GM23338 (cell line): ENCODE measurements at regions not wholly inside any gene's neighbourhood (a gene's known extent, or its start where the extent isn't known, plus 50 kb on each side); places are given as distances from the start of the nearest gene placed in this dataset.

Experiments used
- ATAC-seq: fragments of 200-7000 bp; cut with Tn5 transposase; 3 replicates; pipeline ENCODE4 v1.9.1; 2020
- DNase-seq: peaks from one replicate; pipeline ENCODE4 v3.0.0-alpha.2; 2015; ENCODE audit warnings: low spot score
- H2AFZ ChIP-seq: fragments of 200-600 bp; sonication (generic); 2 replicates; pipeline ENCODE4 v1.8.0; 2016; ENCODE audit warnings: antibody characterized with exemption, mild to moderate bottlenecking, moderate library complexity
- H3F3A ChIP-seq: fragments of 200-600 bp; sonication (generic); replicated peaks from 2 replicates; pipeline ENCODE4 v1.8.0; 2017; ENCODE audit warnings: antibody characterized with exemption, mixed run types, low read depth
- H3K27ac ChIP-seq: fragments of 200-600 bp; sonication (generic); 2 replicates; pipeline ENCODE4 v1.6.1; 2016; ENCODE audit warnings: low read depth
- H3K27me3 ChIP-seq: fragments of 200-600 bp; sonication (generic); 2 replicates; pipeline ENCODE4 v1.8.0; 2016; ENCODE audit warnings: mild to moderate bottlenecking, mixed run types, moderate library complexity; ENCODE audit not compliant: insufficient read depth
- H3K36me3 ChIP-seq: fragments of 200-600 bp; sonication (generic); 2 replicates; pipeline ENCODE4 v1.8.0; 2016; ENCODE audit warnings: mild to moderate bottlenecking; ENCODE audit not compliant: insufficient read depth
- H3K4me1 ChIP-seq: fragments of 200-600 bp; sonication (generic); 2 replicates; pipeline ENCODE4 v1.8.0; 2016; ENCODE audit warnings: mild to moderate bottlenecking, moderate library complexity; ENCODE audit not compliant: insufficient read depth
- H3K4me2 ChIP-seq: fragments of 200-600 bp; sonication (generic); 2 replicates; pipeline ENCODE4 v1.7.1; 2017; ENCODE audit warnings: mixed run types
- H3K4me3 ChIP-seq: fragments of 200-600 bp; sonication (generic); 2 replicates; pipeline ENCODE4 v1.6.1; 2016; ENCODE audit warnings: mixed run types
- H3K79me2 ChIP-seq: fragments of 200-600 bp; sonication (generic); replicated peaks from 2 replicates; pipeline ENCODE4 v1.8.0; 2017; ENCODE audit warnings: mild to moderate bottlenecking; ENCODE audit not compliant: insufficient read depth
- H3K9me2 ChIP-seq: fragments of 200-600 bp; sonication (generic); 2 replicates; pipeline ENCODE4 v1.8.0; 2017; ENCODE audit not compliant: insufficient read depth
- H4K20me1 ChIP-seq: fragments of 200-600 bp; sonication (generic); replicated peaks from 2 replicates; pipeline ENCODE4 v1.8.0; 2017; ENCODE audit warnings: mild to moderate bottlenecking; ENCODE audit not compliant: insufficient read depth
- H3K27ac Mint-ChIP-seq: 2 replicates; pipeline ENCODE4 v1.8.0; 2020; ENCODE audit warnings: inconsistent platforms, mild to moderate bottlenecking, moderate library complexity, mixed read lengths
- H3K27me3 Mint-ChIP-seq: 3 replicates; pipeline ENCODE4 v1.8.0; 2022; ENCODE audit warnings: low read depth, mild to moderate bottlenecking, moderate library complexity, mixed read lengths, inconsistent platforms; ENCODE audit not compliant: insufficient read depth, poor library complexity
- H3K36me3 Mint-ChIP-seq: 3 replicates; pipeline ENCODE4 v1.8.0; 2021; ENCODE audit warnings: low read depth, mild to moderate bottlenecking, inconsistent platforms, moderate library complexity, mixed read lengths
- H3K4me1 Mint-ChIP-seq: 3 replicates; pipeline ENCODE4 v1.8.0; 2020; ENCODE audit warnings: mild to moderate bottlenecking, inconsistent platforms, mixed read lengths
- H3K4me3 Mint-ChIP-seq: 3 replicates; pipeline ENCODE4 v1.8.0; 2021; ENCODE audit warnings: moderate library complexity, mild to moderate bottlenecking, inconsistent platforms, mixed read lengths
- H3K9me3 Mint-ChIP-seq: 3 replicates; pipeline ENCODE4 v1.8.0; 2020; ENCODE audit warnings: moderate library complexity, mild to moderate bottlenecking, inconsistent platforms, mixed read lengths
- CREB1 ChIP-seq: fragments of 250-450 bp; sonication (Bioruptor Pico); IDR thresholded peaks from 2 replicates; pipeline ENCODE4 v1.5.0; 2020; ENCODE audit warnings: low read depth, mild to moderate bottlenecking, moderate library complexity
- EZH2 ChIP-seq: fragments of 200-600 bp; sonication (generic); IDR thresholded peaks from one replicate; pipeline ENCODE4 v1.8.0; 2017; ENCODE audit warnings: antibody characterized with exemption, mild to moderate bottlenecking, low read depth; ENCODE audit not compliant: unreplicated experiment
- EZH2phosphoT487 ChIP-seq: fragments of 200-600 bp; sonication (generic); IDR thresholded peaks from one replicate; pipeline ENCODE4 v1.8.1; 2018; ENCODE audit warnings: antibody characterized with exemption; ENCODE audit not compliant: unreplicated experiment
- JUNB ChIP-seq: IDR thresholded peaks from one replicate; pipeline ENCODE4 v1.6.1; 2016; ENCODE audit warnings: antibody characterized with exemption; ENCODE audit not compliant: unreplicated experiment
- NANOG ChIP-seq: IDR thresholded peaks from 2 replicates; pipeline ENCODE4 v1.6.1; 2016; ENCODE audit warnings: antibody characterized with exemption, borderline replicate concordance
- POLR2AphosphoS5 ChIP-seq: IDR thresholded peaks from 2 replicates; pipeline ENCODE4 v1.6.1; 2016; ENCODE audit warnings: antibody characterized with exemption, low read depth
- STAT1 ChIP-seq: IDR thresholded peaks from one replicate; pipeline ENCODE4 v1.6.1; 2016; ENCODE audit warnings: antibody characterized with exemption; ENCODE audit not compliant: unreplicated experiment
- ZNF114 ChIP-seq: fragments of 250-450 bp; sonication (Bioruptor Pico); IDR thresholded peaks from 2 replicates; pipeline ENCODE4 v1.5.0; 2020; ENCODE audit warnings: mild to moderate bottlenecking, moderate library complexity
- ZNF331 ChIP-seq: fragments of 250-450 bp; sonication (Bioruptor Pico); IDR thresholded peaks from 2 replicates; pipeline ENCODE4 v1.5.0; 2020; ENCODE audit warnings: low read depth, mild to moderate bottlenecking, moderate library complexity
- TF ChIP-seq, protein P1 (sequence below), 2 experiments: fragments of 200-600 bp in 1 of 2; sonication (generic) in 1 of 2; conservative IDR thresholded peaks; 2 replicates each; pipeline versions ENCODE4 v1.5.1 to v1.6.1; 2016 to 2017; ENCODE audit warnings: antibody characterized with exemption in 2 of 2, low read depth in 2 of 2, mild to moderate bottlenecking in 2 of 2, moderate library complexity in 1 of 2
- TF ChIP-seq, protein P2 (sequence below): fragments of 250-450 bp; sonication (Bioruptor Pico); IDR thresholded peaks from 2 replicates; pipeline ENCODE4 v1.5.0; 2020; ENCODE audit warnings: mild to moderate bottlenecking, moderate library complexity
- TF ChIP-seq, protein P3 (sequence below): IDR thresholded peaks from one replicate; pipeline ENCODE4 v1.6.1; 2018; ENCODE audit warnings: antibody characterized with exemption; ENCODE audit not compliant: unreplicated experiment
- TF ChIP-seq, protein P4 (sequence below): IDR thresholded peaks from 2 replicates; pipeline ENCODE4 v1.6.1; 2016; ENCODE audit warnings: antibody characterized with exemption

DNA sequence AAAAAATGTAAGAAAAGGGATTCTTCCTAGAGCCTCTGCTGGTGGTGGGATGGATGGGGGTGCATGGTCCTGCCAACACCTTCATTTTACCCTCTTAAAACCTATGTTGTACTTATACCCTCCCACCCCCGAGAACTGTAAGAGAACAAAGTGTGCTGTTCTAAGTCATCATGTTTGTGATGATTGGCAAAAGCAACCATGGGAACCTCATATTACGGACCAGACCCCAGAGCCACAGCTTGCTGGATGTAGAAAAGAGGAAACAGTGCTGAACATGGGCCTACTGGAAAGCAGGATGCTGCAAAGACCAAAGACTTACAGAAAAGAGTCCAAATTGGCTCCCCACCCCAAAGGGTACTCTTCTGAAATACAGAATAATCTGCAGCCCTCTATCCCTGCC, 311.2 kb downstream of the DUSP6 start:
- Histone ChIP-seq H3K4me2 (no peak overlapping the region), H3K79me2 (no peaks in the 10 kb centered on the region), H3K27ac (no peak overlapping the region), H3K4me1 (0 out of 2 replicates have a peak, but pooled peaks cover 3% of the 10 kb centered on the region), H4K20me1 (no peaks in the 10 kb centered on the region), H3K9me2 (0 out of 2 replicates have a peak, but pooled peaks cover 17% of the 10 kb centered on the region), H3K27me3 (no peaks in the 10 kb centered on the region), H3K4me3 (no peak overlapping the region), H3F3A (no peaks in the 10 kb centered on the region), H2AFZ (no peak overlapping the region), H3K36me3 (no peaks in the 10 kb centered on the region)
- Mint-ChIP-seq H3K4me3 (no peak overlapping the region), H3K27me3 (no peaks in the 10 kb centered on the region), H3K9me3 (no peaks in the 10 kb centered on the region; the same call in 2 of the 3 replicates), H3K27ac (no peak overlapping the region), H3K4me1 (peaks cover 11% of the 10 kb centered on the region), H3K36me3 (no peaks in the 10 kb centered on the region; the same call in 2 of the 3 replicates)
- no peak for DNase-seq
- TF ChIP-seq ZNF331 (CRISPR knock-in tag) (no peak), EZH2 (no peak), EZH2phosphoT487 (no peak), ZNF114 (no peak), POLR2AphosphoS5 (no peak), STAT1 (no peak), CREB1 (no peak), NANOG (no peak), JUNB (no peak)
- TF ChIP-seq, protein P1, sequence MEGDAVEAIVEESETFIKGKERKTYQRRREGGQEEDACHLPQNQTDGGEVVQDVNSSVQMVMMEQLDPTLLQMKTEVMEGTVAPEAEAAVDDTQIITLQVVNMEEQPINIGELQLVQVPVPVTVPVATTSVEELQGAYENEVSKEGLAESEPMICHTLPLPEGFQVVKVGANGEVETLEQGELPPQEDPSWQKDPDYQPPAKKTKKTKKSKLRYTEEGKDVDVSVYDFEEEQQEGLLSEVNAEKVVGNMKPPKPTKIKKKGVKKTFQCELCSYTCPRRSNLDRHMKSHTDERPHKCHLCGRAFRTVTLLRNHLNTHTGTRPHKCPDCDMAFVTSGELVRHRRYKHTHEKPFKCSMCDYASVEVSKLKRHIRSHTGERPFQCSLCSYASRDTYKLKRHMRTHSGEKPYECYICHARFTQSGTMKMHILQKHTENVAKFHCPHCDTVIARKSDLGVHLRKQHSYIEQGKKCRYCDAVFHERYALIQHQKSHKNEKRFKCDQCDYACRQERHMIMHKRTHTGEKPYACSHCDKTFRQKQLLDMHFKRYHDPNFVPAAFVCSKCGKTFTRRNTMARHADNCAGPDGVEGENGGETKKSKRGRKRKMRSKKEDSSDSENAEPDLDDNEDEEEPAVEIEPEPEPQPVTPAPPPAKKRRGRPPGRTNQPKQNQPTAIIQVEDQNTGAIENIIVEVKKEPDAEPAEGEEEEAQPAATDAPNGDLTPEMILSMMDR (conservative IDR thresholded peaks at IDR 0.05; ENCODE audit: low read depth in 2 of 2): no peak
- TF ChIP-seq, protein P2, sequence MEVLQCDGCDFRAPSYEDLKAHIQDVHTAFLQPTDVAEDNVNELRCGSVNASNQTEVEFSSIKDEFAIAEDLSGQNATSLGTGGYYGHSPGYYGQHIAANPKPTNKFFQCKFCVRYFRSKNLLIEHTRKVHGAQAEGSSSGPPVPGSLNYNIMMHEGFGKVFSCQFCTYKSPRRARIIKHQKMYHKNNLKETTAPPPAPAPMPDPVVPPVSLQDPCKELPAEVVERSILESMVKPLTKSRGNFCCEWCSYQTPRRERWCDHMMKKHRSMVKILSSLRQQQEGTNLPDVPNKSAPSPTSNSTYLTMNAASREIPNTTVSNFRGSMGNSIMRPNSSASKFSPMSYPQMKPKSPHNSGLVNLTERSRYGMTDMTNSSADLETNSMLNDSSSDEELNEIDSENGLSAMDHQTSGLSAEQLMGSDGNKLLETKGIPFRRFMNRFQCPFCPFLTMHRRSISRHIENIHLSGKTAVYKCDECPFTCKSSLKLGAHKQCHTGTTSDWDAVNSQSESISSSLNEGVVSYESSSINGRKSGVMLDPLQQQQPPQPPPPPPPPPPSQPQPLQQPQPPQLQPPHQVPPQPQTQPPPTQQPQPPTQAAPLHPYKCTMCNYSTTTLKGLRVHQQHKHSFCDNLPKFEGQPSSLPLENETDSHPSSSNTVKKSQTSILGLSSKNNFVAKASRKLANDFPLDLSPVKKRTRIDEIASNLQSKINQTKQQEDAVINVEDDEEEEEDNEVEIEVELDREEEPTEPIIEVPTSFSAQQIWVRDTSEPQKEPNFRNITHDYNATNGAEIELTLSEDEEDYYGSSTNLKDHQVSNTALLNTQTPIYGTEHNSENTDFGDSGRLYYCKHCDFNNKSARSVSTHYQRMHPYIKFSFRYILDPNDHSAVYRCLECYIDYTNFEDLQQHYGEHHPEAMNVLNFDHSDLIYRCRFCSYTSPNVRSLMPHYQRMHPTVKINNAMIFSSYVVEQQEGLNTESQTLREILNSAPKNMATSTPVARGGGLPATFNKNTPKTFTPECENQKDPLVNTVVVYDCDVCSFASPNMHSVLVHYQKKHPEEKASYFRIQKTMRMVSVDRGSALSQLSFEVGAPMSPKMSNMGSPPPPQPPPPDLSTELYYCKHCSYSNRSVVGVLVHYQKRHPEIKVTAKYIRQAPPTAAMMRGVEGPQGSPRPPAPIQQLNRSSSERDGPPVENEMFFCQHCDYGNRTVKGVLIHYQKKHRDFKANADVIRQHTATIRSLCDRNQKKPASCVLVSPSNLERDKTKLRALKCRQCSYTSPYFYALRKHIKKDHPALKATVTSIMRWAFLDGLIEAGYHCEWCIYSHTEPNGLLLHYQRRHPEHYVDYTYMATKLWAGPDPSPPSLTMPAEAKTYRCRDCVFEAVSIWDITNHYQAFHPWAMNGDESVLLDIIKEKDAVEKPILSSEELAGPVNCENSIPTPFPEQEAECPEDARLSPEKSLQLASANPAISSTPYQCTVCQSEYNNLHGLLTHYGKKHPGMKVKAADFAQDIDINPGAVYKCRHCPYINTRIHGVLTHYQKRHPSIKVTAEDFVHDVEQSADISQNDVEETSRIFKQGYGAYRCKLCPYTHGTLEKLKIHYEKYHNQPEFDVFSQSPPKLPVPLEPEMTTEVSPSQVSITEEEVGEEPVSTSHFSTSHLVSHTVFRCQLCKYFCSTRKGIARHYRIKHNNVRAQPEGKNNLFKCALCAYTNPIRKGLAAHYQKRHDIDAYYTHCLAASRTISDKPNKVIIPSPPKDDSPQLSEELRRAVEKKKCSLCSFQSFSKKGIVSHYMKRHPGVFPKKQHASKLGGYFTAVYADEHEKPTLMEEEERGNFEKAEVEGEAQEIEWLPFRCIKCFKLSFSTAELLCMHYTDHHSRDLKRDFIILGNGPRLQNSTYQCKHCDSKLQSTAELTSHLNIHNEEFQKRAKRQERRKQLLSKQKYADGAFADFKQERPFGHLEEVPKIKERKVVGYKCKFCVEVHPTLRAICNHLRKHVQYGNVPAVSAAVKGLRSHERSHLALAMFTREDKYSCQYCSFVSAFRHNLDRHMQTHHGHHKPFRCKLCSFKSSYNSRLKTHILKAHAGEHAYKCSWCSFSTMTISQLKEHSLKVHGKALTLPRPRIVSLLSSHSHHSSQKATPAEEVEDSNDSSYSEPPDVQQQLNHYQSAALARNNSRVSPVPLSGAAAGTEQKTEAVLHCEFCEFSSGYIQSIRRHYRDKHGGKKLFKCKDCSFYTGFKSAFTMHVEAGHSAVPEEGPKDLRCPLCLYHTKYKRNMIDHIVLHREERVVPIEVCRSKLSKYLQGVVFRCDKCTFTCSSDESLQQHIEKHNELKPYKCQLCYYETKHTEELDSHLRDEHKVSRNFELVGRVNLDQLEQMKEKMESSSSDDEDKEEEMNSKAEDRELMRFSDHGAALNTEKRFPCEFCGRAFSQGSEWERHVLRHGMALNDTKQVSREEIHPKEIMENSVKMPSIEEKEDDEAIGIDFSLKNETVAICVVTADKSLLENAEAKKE (CRISPR knock-in tag): no peak
- TF ChIP-seq, protein P3, sequence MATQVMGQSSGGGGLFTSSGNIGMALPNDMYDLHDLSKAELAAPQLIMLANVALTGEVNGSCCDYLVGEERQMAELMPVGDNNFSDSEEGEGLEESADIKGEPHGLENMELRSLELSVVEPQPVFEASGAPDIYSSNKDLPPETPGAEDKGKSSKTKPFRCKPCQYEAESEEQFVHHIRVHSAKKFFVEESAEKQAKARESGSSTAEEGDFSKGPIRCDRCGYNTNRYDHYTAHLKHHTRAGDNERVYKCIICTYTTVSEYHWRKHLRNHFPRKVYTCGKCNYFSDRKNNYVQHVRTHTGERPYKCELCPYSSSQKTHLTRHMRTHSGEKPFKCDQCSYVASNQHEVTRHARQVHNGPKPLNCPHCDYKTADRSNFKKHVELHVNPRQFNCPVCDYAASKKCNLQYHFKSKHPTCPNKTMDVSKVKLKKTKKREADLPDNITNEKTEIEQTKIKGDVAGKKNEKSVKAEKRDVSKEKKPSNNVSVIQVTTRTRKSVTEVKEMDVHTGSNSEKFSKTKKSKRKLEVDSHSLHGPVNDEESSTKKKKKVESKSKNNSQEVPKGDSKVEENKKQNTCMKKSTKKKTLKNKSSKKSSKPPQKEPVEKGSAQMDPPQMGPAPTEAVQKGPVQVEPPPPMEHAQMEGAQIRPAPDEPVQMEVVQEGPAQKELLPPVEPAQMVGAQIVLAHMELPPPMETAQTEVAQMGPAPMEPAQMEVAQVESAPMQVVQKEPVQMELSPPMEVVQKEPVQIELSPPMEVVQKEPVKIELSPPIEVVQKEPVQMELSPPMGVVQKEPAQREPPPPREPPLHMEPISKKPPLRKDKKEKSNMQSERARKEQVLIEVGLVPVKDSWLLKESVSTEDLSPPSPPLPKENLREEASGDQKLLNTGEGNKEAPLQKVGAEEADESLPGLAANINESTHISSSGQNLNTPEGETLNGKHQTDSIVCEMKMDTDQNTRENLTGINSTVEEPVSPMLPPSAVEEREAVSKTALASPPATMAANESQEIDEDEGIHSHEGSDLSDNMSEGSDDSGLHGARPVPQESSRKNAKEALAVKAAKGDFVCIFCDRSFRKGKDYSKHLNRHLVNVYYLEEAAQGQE: no peak
- TF ChIP-seq, protein P4, sequence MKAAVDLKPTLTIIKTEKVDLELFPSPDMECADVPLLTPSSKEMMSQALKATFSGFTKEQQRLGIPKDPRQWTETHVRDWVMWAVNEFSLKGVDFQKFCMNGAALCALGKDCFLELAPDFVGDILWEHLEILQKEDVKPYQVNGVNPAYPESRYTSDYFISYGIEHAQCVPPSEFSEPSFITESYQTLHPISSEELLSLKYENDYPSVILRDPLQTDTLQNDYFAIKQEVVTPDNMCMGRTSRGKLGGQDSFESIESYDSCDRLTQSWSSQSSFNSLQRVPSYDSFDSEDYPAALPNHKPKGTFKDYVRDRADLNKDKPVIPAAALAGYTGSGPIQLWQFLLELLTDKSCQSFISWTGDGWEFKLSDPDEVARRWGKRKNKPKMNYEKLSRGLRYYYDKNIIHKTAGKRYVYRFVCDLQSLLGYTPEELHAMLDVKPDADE: no peak
- no peak for ATAC-seq
